Hepatocyte (in vitro differentiated cells): ENCODE measurements at regions not wholly inside any gene's neighbourhood (a gene's known extent, or its start where the extent isn't known, plus 50 kb on each side); places are given as distances from the start of the nearest gene placed in this dataset.

ENCODE experiments used
- EZH2 ChIP-seq: fragments of 200-600 bp; sonication (generic); IDR thresholded peaks from 2 replicates; pipeline ENCODE4 v1.6.1; 2016; ENCODE audit warnings: antibody characterized with exemption, mild to moderate bottlenecking, borderline replicate concordance
- TF ChIP-seq, protein P1 (sequence below): fragments of 200-600 bp; sonication (generic); IDR thresholded peaks from 2 replicates; pipeline ENCODE4 v1.5.1; 2016; ENCODE audit warnings: antibody characterized with exemption, mild to moderate bottlenecking; ENCODE audit not compliant: poor library complexity

DNA sequence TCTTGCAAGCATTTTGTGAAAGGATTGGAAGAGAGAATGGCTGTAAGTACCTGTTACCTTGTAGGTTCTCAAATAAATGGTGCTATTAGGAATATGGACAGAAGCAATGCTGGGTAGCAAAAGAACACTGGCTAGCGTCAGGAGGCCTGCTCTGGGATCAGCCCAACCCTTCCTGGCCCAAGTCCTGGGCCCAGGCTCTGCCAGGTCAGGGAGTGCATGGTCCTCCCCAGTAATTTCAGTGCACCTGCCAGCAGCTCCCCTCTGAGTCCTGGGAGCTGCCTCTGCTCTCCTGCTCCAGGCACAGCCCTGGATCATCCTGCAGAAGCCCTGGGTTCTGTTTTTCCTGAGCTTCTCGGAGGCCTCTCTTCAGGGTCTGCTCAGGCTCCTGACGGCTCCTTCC, 89.5 kb upstream of the ARAP3 start:
- TF ChIP-seq, protein P1, sequence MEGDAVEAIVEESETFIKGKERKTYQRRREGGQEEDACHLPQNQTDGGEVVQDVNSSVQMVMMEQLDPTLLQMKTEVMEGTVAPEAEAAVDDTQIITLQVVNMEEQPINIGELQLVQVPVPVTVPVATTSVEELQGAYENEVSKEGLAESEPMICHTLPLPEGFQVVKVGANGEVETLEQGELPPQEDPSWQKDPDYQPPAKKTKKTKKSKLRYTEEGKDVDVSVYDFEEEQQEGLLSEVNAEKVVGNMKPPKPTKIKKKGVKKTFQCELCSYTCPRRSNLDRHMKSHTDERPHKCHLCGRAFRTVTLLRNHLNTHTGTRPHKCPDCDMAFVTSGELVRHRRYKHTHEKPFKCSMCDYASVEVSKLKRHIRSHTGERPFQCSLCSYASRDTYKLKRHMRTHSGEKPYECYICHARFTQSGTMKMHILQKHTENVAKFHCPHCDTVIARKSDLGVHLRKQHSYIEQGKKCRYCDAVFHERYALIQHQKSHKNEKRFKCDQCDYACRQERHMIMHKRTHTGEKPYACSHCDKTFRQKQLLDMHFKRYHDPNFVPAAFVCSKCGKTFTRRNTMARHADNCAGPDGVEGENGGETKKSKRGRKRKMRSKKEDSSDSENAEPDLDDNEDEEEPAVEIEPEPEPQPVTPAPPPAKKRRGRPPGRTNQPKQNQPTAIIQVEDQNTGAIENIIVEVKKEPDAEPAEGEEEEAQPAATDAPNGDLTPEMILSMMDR: no peak
- no peak for TF ChIP-seq EZH2
